ENCODE measurements at regions not wholly inside any gene's neighbourhood (a gene's known extent, or its start where the extent isn't known, plus 50 kb on each side); places are given as distances from the start of the nearest gene placed in this dataset.

- TF ChIP-seq PATZ1 (CRISPR knock-in tag; IDR thresholded peaks at IDR 0.05; ENCODE audit: borderline replicate concordance): no peak
- no peak for TF ChIP-seq CSDC2 (CRISPR knock-in tag; IDR thresholded peaks at IDR 0.05)
- TF ChIP-seq, protein P1, sequence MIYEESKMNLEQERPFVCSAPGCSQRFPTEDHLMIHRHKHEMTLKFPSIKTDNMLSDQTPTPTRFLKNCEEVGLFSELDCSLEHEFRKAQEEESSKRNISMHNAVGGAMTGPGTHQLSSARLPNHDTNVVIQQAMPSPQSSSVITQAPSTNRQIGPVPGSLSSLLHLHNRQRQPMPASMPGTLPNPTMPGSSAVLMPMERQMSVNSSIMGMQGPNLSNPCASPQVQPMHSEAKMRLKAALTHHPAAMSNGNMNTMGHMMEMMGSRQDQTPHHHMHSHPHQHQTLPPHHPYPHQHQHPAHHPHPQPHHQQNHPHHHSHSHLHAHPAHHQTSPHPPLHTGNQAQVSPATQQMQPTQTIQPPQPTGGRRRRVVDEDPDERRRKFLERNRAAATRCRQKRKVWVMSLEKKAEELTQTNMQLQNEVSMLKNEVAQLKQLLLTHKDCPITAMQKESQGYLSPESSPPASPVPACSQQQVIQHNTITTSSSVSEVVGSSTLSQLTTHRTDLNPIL (CRISPR knock-in tag; IDR thresholded peaks at IDR 0.05; ENCODE audit: low read depth): no peak
These were observed 199.1 kb downstream of the FBXO15 start for GRCh38 chr18:73948497-73948896.
